ENCODE measurements at regions not wholly inside any gene's neighbourhood (a gene's known extent, or its start where the extent isn't known, plus 50 kb on each side); places are given as distances from the start of the nearest gene placed in this dataset.

GRCh38 chr9:113656771-113657670 lies 193.5 kb downstream of the RGS3 start:
- Mint-ChIP-seq H3K4me3 (no peak overlapping the region), H3K27ac (no peak overlapping the region), H3K9me3 (ENCODE audit: low read depth) (no peaks in the 10 kb centered on the region), H3K4me1 (peaks cover 13% of the 10 kb centered on the region), H3K27me3 (peaks cover 25% of the 10 kb centered on the region), H3K36me3 (no peaks in the 10 kb centered on the region)
- no peak for DNase-seq
- CTCF ChIA-PET, result interaction anchor here (0.6 to 10.2 kb wide), 36 partner anchors 7 to 546 kb away, joined by 3 to 230 read pairs (median 5); partner anchors contain the start of genes ALAD, C9orf43, CDC26 and FKBP15
- ATAC-seq, result no peak

DNA sequence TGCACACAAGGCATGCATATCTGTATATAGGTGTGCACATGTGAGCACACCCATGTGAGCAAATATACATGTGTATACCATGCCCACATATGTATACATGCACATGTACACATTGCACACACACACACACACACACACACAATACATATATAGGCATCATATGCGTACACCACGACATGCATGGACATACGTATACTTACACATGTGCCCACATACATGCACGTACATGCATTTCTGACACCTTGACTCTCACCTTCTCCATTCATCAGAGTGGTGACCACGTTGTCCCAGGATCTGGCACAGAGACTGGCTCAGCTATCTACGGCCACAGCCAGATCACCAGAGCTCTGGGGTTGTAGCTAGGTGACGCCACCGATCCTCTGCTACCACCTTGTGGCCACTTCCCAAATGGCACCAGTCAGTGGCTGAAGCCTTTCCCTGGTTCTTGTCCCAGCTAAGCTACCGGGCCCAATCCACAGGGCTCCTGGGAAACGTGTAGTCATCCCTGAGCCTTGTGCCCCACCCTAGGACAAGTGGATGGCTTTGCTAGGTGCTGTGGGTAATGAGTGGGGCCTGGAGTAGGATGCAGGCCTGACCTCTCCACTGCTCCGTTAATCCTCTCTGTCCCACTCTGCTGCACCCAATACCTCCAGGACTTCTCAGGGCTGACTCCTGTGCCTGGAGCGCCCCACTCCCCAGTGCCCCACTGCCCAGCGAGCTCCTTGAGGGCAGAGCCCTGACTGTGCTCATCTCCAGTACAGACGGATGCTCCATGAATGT lies 194.4 kb downstream of the RGS3 start:
- CTCF ChIA-PET, result interaction anchor here (0.7 to 10.2 kb wide), 34 partner anchors 8 to 547 kb away, joined by 3 to 230 read pairs (median 4); partner anchors contain the start of genes ALAD, C9orf43, CDC26 and FKBP15
- ATAC-seq (peak; percentile 92), DNase-seq (peak; percentile 86)
- H3K9me3 Mint-ChIP-seq (ENCODE audit: low read depth), result no peaks in the 10 kb centered on the region
- H3K4me1 Mint-ChIP-seq, result peaks cover 13% of the 10 kb centered on the region
- H3K27ac Mint-ChIP-seq, result no peak overlapping the region
- H3K36me3 Mint-ChIP-seq, result no peaks in the 10 kb centered on the region
- H3K27me3 Mint-ChIP-seq, result peaks cover 25% of the 10 kb centered on the region
- H3K4me3 Mint-ChIP-seq, result no peak overlapping the region

GRCh38 chr9:113658545-113658895 lies 195.0 kb downstream of the RGS3 start:
- H3K4me1 Mint-ChIP-seq, result peaks cover 13% of the 10 kb centered on the region
- H3K9me3 Mint-ChIP-seq (ENCODE audit: low read depth), result no peaks in the 10 kb centered on the region
- ATAC-seq, result no peak
- DNase-seq, result no peak
- no peak overlapping the region for H3K4me3 Mint-ChIP-seq
- peaks cover 25% of the 10 kb centered on the region for H3K27me3 Mint-ChIP-seq
- CTCF ChIA-PET, result interaction anchor here (0.8 to 10.2 kb wide), 33 partner anchors 9 to 547 kb away, joined by 3 to 230 read pairs (median 5); partner anchors contain the start of genes ALAD, C9orf43, CDC26 and POLE3
- H3K36me3 Mint-ChIP-seq, result no peaks in the 10 kb centered on the region
- H3K27ac Mint-ChIP-seq, result no peak overlapping the region

GRCh38 chr9:113659039-113659438 lies 195.5 kb downstream of the RGS3 start:
- Mint-ChIP-seq H3K9me3 (ENCODE audit: low read depth) (no peaks in the 10 kb centered on the region), H3K4me3 (no peak overlapping the region), H3K27ac (no peak overlapping the region), H3K4me1 (peaks cover 13% of the 10 kb centered on the region), H3K27me3 (peaks cover 30% of the 10 kb centered on the region), H3K36me3 (no peaks in the 10 kb centered on the region)
- ATAC-seq (no peak), DNase-seq (no peak)
- CTCF ChIA-PET, result interaction anchor here (0.7 to 10.2 kb wide), 10 partner anchors 8 to 548 kb away, joined by 3 to 230 read pairs (median 6); partner anchors contain the start of genes CDC26 and PRPF4

DNA sequence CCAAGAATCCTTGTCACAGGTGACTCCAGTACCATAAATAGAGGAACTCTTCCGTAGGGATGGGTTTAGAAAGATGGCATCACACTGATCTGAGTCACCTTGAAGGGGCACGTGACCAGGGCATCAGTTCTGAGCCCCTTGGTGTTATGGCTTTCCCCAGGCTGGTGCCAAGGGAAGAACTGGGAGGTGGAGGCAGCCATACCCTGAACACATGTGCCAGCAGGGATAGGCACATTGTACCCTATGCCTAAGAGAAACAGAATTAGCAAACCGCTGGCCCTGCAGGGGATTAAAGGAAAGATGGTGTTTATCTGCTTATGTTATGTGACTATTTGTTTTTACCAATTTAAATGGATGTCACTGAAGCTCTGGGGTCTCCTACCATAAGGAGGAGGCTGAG lies 196.2 kb downstream of the RGS3 start:
- Mint-ChIP-seq H3K4me1 (peaks cover 13% of the 10 kb centered on the region), H3K36me3 (no peaks in the 10 kb centered on the region), H3K27ac (no peak overlapping the region), H3K9me3 (ENCODE audit: low read depth) (no peaks in the 10 kb centered on the region), H3K4me3 (no peak overlapping the region), H3K27me3 (peaks cover 30% of the 10 kb centered on the region)
- DNase-seq (no peak), ATAC-seq (no peak)
- CTCF ChIA-PET, result interaction anchor here (1.7 to 8.8 kb wide), 2 partner anchors 59 to 71 kb away, joined by 3 to 230 read pairs; no protein-coding TSS in a partner anchor

- Mint-ChIP-seq H3K27ac (no peak overlapping the region), H3K27me3 (peaks cover 30% of the 10 kb centered on the region), H3K4me1 (peaks cover 13% of the 10 kb centered on the region), H3K4me3 (no peak overlapping the region), H3K9me3 (ENCODE audit: low read depth) (no peaks in the 10 kb centered on the region), H3K36me3 (no peaks in the 10 kb centered on the region)
- ATAC-seq, result no peak
- no peak for DNase-seq
- CTCF ChIA-PET, result interaction anchor here (1.0 to 8.8 kb wide), 5 partner anchors 60 to 350 kb away, joined by 3 to 230 read pairs (median 4); partner anchors contain the start of gene ALAD
These were observed 196.7 kb downstream of the RGS3 start for GRCh38 chr9:113660196-113660595.

- Mint-ChIP-seq H3K27ac (no peak overlapping the region), H3K36me3 (no peaks in the 10 kb centered on the region), H3K27me3 (peaks cover 30% of the 10 kb centered on the region), H3K4me3 (no peak overlapping the region), H3K4me1 (peaks cover 9% of the 10 kb centered on the region), H3K9me3 (ENCODE audit: low read depth) (no peaks in the 10 kb centered on the region)
- CTCF ChIA-PET, result interaction anchor here (1.0 to 8.8 kb wide), 5 partner anchors 61 to 351 kb away, joined by 3 to 230 read pairs (median 4); partner anchors contain the start of gene ALAD
- no peak for ATAC-seq
- DNase-seq, result no peak
These were observed 197.5 kb downstream of the RGS3 start for GRCh38 chr9:113661074-113661473.

- peaks cover 29% of the 10 kb centered on the region for H3K27me3 Mint-ChIP-seq
- H3K4me1 Mint-ChIP-seq, result peaks cover 1% of the 10 kb centered on the region
- no peak overlapping the region for H3K4me3 Mint-ChIP-seq
- no peak for ATAC-seq
- no peak overlapping the region for H3K27ac Mint-ChIP-seq
- H3K36me3 Mint-ChIP-seq, result no peaks in the 10 kb centered on the region
- no peak for DNase-seq
- CTCF ChIA-PET, result interaction anchor here (1.1 to 1.9 kb wide), 2 partner anchors 8 to 9 kb away, joined by 4 to 6 read pairs; no protein-coding TSS in a partner anchor
- H3K9me3 Mint-ChIP-seq (ENCODE audit: low read depth), result no peaks in the 10 kb centered on the region
These were observed 200.8 kb downstream of the RGS3 start for GRCh38 chr9:113664181-113664875.

DNA sequence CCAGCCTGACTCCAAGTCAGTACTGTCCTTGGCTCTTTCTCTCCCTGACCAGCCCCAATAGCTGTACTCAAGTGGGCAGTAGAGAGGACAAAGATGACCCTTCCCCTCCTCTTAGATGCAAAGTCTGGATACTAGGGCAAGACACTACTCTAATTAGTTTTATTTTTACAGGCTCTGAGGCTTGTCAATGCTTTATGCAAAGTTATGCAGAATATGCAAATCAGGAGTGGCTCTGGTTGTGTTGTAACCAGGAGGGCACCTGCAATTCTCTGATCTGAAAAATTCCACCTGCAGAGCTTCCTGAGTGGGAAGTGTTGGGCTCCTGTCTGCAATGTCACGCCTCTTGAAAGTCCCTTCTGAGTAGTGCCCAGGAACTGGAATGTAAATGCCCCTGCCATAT lies 201.5 kb downstream of the RGS3 start:
- Mint-ChIP-seq H3K27ac (no peak overlapping the region), H3K4me1 (peaks cover 7% of the 10 kb centered on the region), H3K27me3 (peaks cover 23% of the 10 kb centered on the region), H3K9me3 (ENCODE audit: low read depth) (no peaks in the 10 kb centered on the region), H3K36me3 (no peaks in the 10 kb centered on the region), H3K4me3 (no peak overlapping the region)
- ATAC-seq (no peak), DNase-seq (no peak)
- CTCF ChIA-PET, result interaction anchor here (1.9 kb wide), 1 partner anchor 9 kb away, joined by 6 read pairs; no protein-coding TSS in a partner anchor

GRCh38 chr9:113665756-113666155 lies 202.2 kb downstream of the RGS3 start:
- ATAC-seq (no peak), DNase-seq (no peak)
- Mint-ChIP-seq H3K4me3 (no peak overlapping the region), H3K4me1 (peaks cover 9% of the 10 kb centered on the region), H3K27ac (no peak overlapping the region), H3K27me3 (peaks cover 16% of the 10 kb centered on the region), H3K9me3 (ENCODE audit: low read depth) (no peaks in the 10 kb centered on the region), H3K36me3 (no peaks in the 10 kb centered on the region)
- CTCF ChIA-PET, result interaction anchor here (1.3 to 1.9 kb wide), 2 partner anchors 10 to 76 kb away, joined by 3 to 6 read pairs; no protein-coding TSS in a partner anchor

GRCh38 chr9:113668061-113668460 lies 204.5 kb downstream of the RGS3 start:
- DNase-seq (no peak), ATAC-seq (no peak)
- CTCF ChIA-PET, result interaction anchor here (1.3 to 1.9 kb wide), 3 partner anchors 10 to 76 kb away, joined by 4 to 7 read pairs (median 6); no protein-coding TSS in a partner anchor
- no peak overlapping the region for H3K4me3 Mint-ChIP-seq
- no peaks in the 10 kb centered on the region for H3K36me3 Mint-ChIP-seq
- no peaks in the 10 kb centered on the region for H3K9me3 Mint-ChIP-seq (ENCODE audit: low read depth)
- H3K27me3 Mint-ChIP-seq, result peaks cover 9% of the 10 kb centered on the region
- H3K4me1 Mint-ChIP-seq, result peaks cover 9% of the 10 kb centered on the region
- H3K27ac Mint-ChIP-seq, result no peak overlapping the region

DNA sequence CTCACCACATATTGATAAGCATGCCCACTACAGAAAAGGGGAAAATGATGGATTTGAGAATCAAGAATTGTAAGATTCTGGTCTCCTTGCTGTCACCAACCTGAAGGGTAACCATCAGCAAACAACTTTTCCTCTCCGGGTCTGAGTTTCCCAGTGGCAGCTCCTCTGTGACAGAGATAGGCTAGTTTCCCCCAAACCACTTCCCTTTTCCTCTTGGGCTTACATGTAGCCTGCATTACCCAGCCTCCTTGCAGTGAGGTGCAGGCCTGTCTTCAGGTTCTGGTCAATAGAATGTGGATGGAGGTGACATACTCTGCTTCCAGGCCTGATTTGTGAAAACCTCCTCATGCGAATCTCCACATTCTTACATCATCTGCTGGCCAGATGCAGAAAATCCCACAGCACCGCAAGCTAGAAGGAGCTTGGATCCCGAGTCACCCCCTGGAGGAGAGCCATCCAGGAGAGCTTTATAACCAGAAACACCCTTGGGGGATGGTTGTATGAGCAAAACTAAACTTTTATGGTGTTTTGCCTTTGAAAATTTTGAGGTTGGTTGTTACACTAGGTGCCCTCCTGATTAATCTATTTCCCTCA lies 206.1 kb downstream of the RGS3 start:
- Mint-ChIP-seq H3K27me3 (peaks cover 13% of the 10 kb centered on the region), H3K4me1 (peaks cover 9% of the 10 kb centered on the region), H3K27ac (no peak overlapping the region), H3K4me3 (no peak overlapping the region), H3K9me3 (ENCODE audit: low read depth) (no peaks in the 10 kb centered on the region), H3K36me3 (no peaks in the 10 kb centered on the region)
- DNase-seq (no peak), ATAC-seq (no peak)
- CTCF ChIA-PET, result interaction anchor here (0.8 to 1.2 kb wide), 3 partner anchors 12 to 224 kb away, joined by 3 to 4 read pairs (median 3); no protein-coding TSS in a partner anchor
